ENCODE measurements at regions not wholly inside any gene's neighbourhood (a gene's known extent, or its start where the extent isn't known, plus 50 kb on each side); places are given as distances from the start of the nearest gene placed in this dataset.

DNA sequence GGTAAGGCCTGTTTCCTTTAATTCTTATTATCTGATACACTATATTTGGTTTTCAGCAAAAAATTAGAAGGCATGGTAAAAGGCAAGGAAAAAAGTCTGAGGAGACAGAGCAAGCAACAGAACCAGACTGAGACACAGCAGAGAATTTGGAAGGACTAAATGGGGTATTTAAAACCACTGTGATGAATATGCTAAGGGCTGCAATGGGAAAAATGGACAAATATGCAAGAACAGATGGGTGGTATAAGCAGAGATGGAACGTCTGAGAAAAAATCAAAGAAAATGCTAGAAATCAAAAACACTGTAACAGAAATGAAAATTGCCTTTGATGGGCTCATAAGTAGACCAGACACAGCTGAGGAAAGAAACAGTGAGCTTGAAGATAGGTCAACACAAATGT lies 50.8 kb upstream of the NSMCE3 start:
- DNase-seq (ENCODE audit: low spot score) = no peak

DNA sequence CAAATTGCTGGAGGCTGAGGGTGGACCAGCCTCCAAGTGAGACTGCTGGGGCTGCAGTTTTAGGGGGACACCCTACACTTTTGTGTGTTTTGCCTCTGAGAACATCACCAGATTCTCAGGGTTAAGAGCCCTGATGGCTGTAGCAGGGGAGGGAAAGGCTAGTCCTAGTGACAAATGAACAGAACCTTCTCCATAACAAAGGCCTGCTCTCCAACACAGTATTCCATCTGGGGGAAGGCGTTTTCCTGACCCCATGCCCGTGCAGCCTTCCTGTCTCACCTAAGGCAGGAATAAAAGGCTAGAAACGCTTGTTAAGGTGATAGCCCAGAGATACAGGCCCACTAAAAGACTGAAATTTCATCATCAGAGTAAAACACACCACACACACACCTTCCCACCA lies 50.2 kb upstream of the NSMCE3 start:
- no peak for DNase-seq (ENCODE audit: low spot score)
